ENCODE measurements at regions not wholly inside any gene's neighbourhood (a gene's known extent, or its start where the extent isn't known, plus 50 kb on each side); places are given as distances from the start of the nearest gene placed in this dataset.

DNA sequence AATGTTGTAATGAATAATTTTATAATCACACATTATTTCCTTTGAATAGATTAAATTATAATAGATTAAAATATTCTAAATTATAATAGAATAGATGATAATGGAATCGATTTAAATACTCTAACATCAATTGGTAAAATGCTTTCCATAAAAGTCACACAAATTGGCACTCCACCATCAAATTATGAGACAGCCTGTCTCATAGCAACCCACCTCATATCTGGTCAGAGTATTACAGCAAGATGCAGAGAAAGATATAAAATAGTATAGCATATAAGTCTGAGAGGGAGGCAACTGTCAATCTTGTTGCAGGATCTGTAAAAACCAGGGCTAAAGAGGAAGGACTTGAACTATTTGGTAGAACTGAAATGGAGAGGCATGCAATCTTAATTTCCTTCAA, 98.4 kb upstream of the NCKAP5 start:
- no peak overlapping the region for H2AFZ ChIP-seq (ENCODE audit: low read length)
- no peak overlapping the region for H3K4me3 ChIP-seq (ENCODE audit: low read depth, low read length, poor library complexity, severe bottlenecking)
- intact Hi-C loops (cut with micrococcal nuclease; ENCODE audit: unreplicated experiment) = no loop called here
- POLR2A ChIA-PET = no interaction called here
- H3K9me2 ChIP-seq (ENCODE audit: insufficient read depth, low read length) = no peaks in the 10 kb centered on the region
- H3K27ac ChIP-seq (ENCODE audit: low read depth, low read length, poor library complexity, severe bottlenecking) = no peak overlapping the region
- H3K4me1 ChIP-seq (ENCODE audit: insufficient read depth, low read length, poor library complexity, severe bottlenecking) = no peaks in the 10 kb centered on the region
- no peak for DNase-seq (ENCODE audit: low spot score)
- no peaks in the 10 kb centered on the region for H3K9me3 ChIP-seq (ENCODE audit: low read length)
- H3K79me2 ChIP-seq (ENCODE audit: insufficient read depth, low read depth, low read length) = no peaks in the 10 kb centered on the region
- no TSS peak for BruUV-seq (replicated peaks)
- CTCF ChIA-PET (ENCODE audit: unreplicated experiment) = no interaction called here
- TF ChIP-seq EZH2phosphoT487 (IDR thresholded peaks at IDR 0.05; ENCODE audit: borderline replicate concordance, low read depth, low read length) (no peak), CTCF (conservative IDR thresholded peaks at IDR 0.05; ENCODE audit: low read length) (no peak)
- H4K20me1 ChIP-seq (ENCODE audit: insufficient read depth, low read length) = no peaks in the 10 kb centered on the region
- H3K36me3 ChIP-seq (ENCODE audit: insufficient read depth, low read length) = no peaks in the 10 kb centered on the region
- no peak overlapping the region for H3K4me2 ChIP-seq (ENCODE audit: low read length)

DNA sequence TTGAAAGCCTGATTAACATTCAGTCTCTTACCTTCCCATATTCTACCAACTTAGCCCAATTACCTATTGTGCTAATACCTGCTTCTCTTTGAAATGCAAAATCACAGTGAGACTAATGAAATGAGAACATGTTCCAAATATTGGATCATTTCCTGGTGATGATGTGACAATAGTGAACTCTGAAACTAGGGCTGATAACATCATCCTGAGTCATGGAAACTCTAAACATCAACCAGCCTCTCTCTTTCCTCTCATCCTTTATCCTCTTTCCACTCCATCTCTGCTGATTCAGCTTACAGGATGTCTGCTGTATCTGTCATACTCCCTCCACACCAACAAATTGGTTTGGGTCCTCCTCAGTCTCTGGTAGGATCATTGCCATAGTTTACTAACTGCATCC, 98.8 kb upstream of the NCKAP5 start:
- no peaks in the 10 kb centered on the region for H3K4me1 ChIP-seq (ENCODE audit: insufficient read depth, low read length, poor library complexity, severe bottlenecking)
- POLR2A ChIA-PET = no interaction called here

DNA sequence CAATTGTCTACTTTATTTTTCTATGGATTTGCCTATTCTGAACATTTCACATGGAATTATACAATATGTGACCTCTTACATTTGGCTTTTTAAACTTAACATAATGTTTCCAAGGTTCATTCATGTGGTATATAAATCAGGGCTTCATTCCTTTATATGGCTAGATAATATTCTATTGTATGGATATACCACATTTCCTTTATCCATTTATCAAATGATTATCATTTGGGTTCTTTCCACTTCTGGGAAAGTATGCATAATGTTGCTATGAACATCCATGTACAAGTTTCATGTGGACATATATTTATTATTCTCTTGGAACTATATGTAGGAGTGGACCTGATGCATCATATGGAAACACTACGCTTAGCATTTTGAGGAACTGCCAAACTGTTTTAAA, 99.7 kb upstream of the NCKAP5 start:
- H3K4me2 ChIP-seq (ENCODE audit: low read length) = no peak overlapping the region
- POLR2A ChIA-PET = no interaction called here
- H3K4me3 ChIP-seq (ENCODE audit: low read depth, low read length, poor library complexity, severe bottlenecking) = no peak overlapping the region
- H3K79me2 ChIP-seq (ENCODE audit: insufficient read depth, low read depth, low read length) = no peaks in the 10 kb centered on the region
- intact Hi-C loops (cut with micrococcal nuclease; ENCODE audit: unreplicated experiment) = no loop called here
- no peak overlapping the region for H3K27ac ChIP-seq (ENCODE audit: low read depth, low read length, poor library complexity, severe bottlenecking)
- CTCF ChIA-PET (ENCODE audit: unreplicated experiment) = no interaction called here
- H4K20me1 ChIP-seq (ENCODE audit: insufficient read depth, low read length) = no peaks in the 10 kb centered on the region
- no peak for DNase-seq (ENCODE audit: low spot score)
- no peak overlapping the region for H2AFZ ChIP-seq (ENCODE audit: low read length)
- no peaks in the 10 kb centered on the region for H3K36me3 ChIP-seq (ENCODE audit: insufficient read depth, low read length)
- H3K9me3 ChIP-seq (ENCODE audit: low read length) = no peaks in the 10 kb centered on the region
- TF ChIP-seq CTCF (conservative IDR thresholded peaks at IDR 0.05; ENCODE audit: low read length) = no peak
- TF ChIP-seq EZH2phosphoT487 (IDR thresholded peaks at IDR 0.05; ENCODE audit: borderline replicate concordance, low read depth, low read length) = no peak
- BruUV-seq (replicated peaks) = no TSS peak
- H3K9me2 ChIP-seq (ENCODE audit: insufficient read depth, low read length) = no peaks in the 10 kb centered on the region
- H3K4me1 ChIP-seq (ENCODE audit: insufficient read depth, low read length, poor library complexity, severe bottlenecking) = no peaks in the 10 kb centered on the region

More for the DNA sequence above, 98.8 kb upstream of the NCKAP5 start:
- H3K9me2 ChIP-seq (ENCODE audit: insufficient read depth, low read length) = no peaks in the 10 kb centered on the region
- H4K20me1 ChIP-seq (ENCODE audit: insufficient read depth, low read length) = no peaks in the 10 kb centered on the region
- H3K9me3 ChIP-seq (ENCODE audit: low read length) = no peaks in the 10 kb centered on the region
- CTCF ChIA-PET (ENCODE audit: unreplicated experiment) = no interaction called here
- H2AFZ ChIP-seq (ENCODE audit: low read length) = no peak overlapping the region
- no peak overlapping the region for H3K4me2 ChIP-seq (ENCODE audit: low read length)
- DNase-seq (ENCODE audit: low spot score) = no peak
- no peaks in the 10 kb centered on the region for H3K36me3 ChIP-seq (ENCODE audit: insufficient read depth, low read length)
- no TSS peak for BruUV-seq (replicated peaks)
- TF ChIP-seq CTCF (conservative IDR thresholded peaks at IDR 0.05; ENCODE audit: low read length) = no peak
- no peak for TF ChIP-seq EZH2phosphoT487 (IDR thresholded peaks at IDR 0.05; ENCODE audit: borderline replicate concordance, low read depth, low read length)
- no peak overlapping the region for H3K4me3 ChIP-seq (ENCODE audit: low read depth, low read length, poor library complexity, severe bottlenecking)
- H3K79me2 ChIP-seq (ENCODE audit: insufficient read depth, low read depth, low read length) = no peaks in the 10 kb centered on the region
- intact Hi-C loops (cut with micrococcal nuclease; ENCODE audit: unreplicated experiment) = no loop called here
- no peak overlapping the region for H3K27ac ChIP-seq (ENCODE audit: low read depth, low read length, poor library complexity, severe bottlenecking)
